ENCODE measurements at regions not wholly inside any gene's neighbourhood (a gene's known extent, or its start where the extent isn't known, plus 50 kb on each side); places are given as distances from the start of the nearest gene placed in this dataset.
"Not testable (repeated sequence)": the region's sequence is repeated elsewhere in the genome, so short reads cannot be mapped to it uniquely, and the experiment has no call there.

GRCh38 chr5:157945822-157946221 lies 86.9 kb upstream of the CLINT1 start:
- not testable (repeated sequence) for TF ChIP-seq CTCF (IDR thresholded peaks at IDR 0.05 in 4 of 5, conservative IDR thresholded peaks at IDR 0.05 in 1 of 5); POLR2A (IDR thresholded peaks at IDR 0.05)

All from gastrocnemius medialis (tissue), 4 donors.